Activated CD4-positive, alpha-beta T cell treated with anti-CD3 and anti-CD28 coated beads, Interleukin-2, amount 10 ng/mL, durations not matched to agents 24 days and 14 days (primary cell): ENCODE measurements at regions not wholly inside any gene's neighbourhood (a gene's known extent, or its start where the extent isn't known, plus 50 kb on each side); places are given as distances from the start of the nearest gene placed in this dataset.

Experiments
- DNase-seq: peaks from one replicate; pipeline ENCODE4 v3.0.0; 2022
- H3K27ac Mint-ChIP-seq: one replicate; pipeline ENCODE4 v1.8.0; 2022; ENCODE audit warnings: mild to moderate bottlenecking, mixed read lengths
- H3K27me3 Mint-ChIP-seq: one replicate; pipeline ENCODE4 v1.8.0; 2022; ENCODE audit warnings: mixed read lengths
- H3K36me3 Mint-ChIP-seq: one replicate; pipeline ENCODE4 v1.8.0; 2022; ENCODE audit warnings: low read depth, mild to moderate bottlenecking, mixed read lengths
- H3K4me1 Mint-ChIP-seq: one replicate; pipeline ENCODE4 v1.8.0; 2021; ENCODE audit warnings: mixed read lengths
- H3K4me3 Mint-ChIP-seq: one replicate; pipeline ENCODE4 v1.8.0; 2022; ENCODE audit warnings: mild to moderate bottlenecking, moderate library complexity, mixed read lengths
- H3K9me3 Mint-ChIP-seq: one replicate; pipeline ENCODE4 v1.8.0; 2021; ENCODE audit warnings: mixed read lengths
- intact Hi-C: fragments of 100-400 bp; cut with micrococcal nuclease; formaldehyde crosslinking; loops from one replicate; pipeline ENCODE4 v1.15.1; 2023

GRCh38 chr17:72411124-72411563 is 290.3 kb downstream of the SOX9 start:
- DNase-seq: no peak
- H3K36me3 Mint-ChIP-seq: no peaks in the 10 kb centered on the region
- H3K27ac Mint-ChIP-seq: no peak overlapping the region
- no peak overlapping the region for H3K4me3 Mint-ChIP-seq
- H3K9me3 Mint-ChIP-seq: no peaks in the 10 kb centered on the region
- H3K27me3 Mint-ChIP-seq: no peaks in the 10 kb centered on the region
- no peaks in the 10 kb centered on the region for H3K4me1 Mint-ChIP-seq
- intact Hi-C loops: no loop called here

- no peak overlapping the region for H3K4me3 Mint-ChIP-seq
- H3K27ac Mint-ChIP-seq: no peak overlapping the region
- H3K9me3 Mint-ChIP-seq: peaks cover 5% of the 10 kb centered on the region
- no peaks in the 10 kb centered on the region for H3K36me3 Mint-ChIP-seq
- no peak for DNase-seq
- intact Hi-C loops: no loop called here
- no peaks in the 10 kb centered on the region for H3K27me3 Mint-ChIP-seq
- no peaks in the 10 kb centered on the region for H3K4me1 Mint-ChIP-seq
Measured at GRCh38 chr17:72412650-72413076, 291.8 kb downstream of the SOX9 start.

- H3K9me3 Mint-ChIP-seq: peaks cover 9% of the 10 kb centered on the region
- H3K27me3 Mint-ChIP-seq: no peaks in the 10 kb centered on the region
- no peaks in the 10 kb centered on the region for H3K4me1 Mint-ChIP-seq
- intact Hi-C loops: no loop called here
- DNase-seq: no peak
- H3K4me3 Mint-ChIP-seq: no peak overlapping the region
- peaks cover 3% of the 10 kb centered on the region for H3K36me3 Mint-ChIP-seq
- H3K27ac Mint-ChIP-seq: no peak overlapping the region
Measured at GRCh38 chr17:72413077-72414031, 292.5 kb downstream of the SOX9 start.

GRCh38 chr17:72414032-72414396 is 293.2 kb downstream of the SOX9 start:
- intact Hi-C loops: no loop called here

GRCh38 chr17:72414967-72415853 is 294.4 kb downstream of the SOX9 start:
- Mint-ChIP-seq H3K4me1 (no peaks in the 10 kb centered on the region), H3K27me3 (no peaks in the 10 kb centered on the region), H3K9me3 (peaks cover 13% of the 10 kb centered on the region), H3K27ac (no peak overlapping the region), H3K36me3 (peaks cover 3% of the 10 kb centered on the region), H3K4me3 (no peak overlapping the region)
- intact Hi-C loops: no loop called here
- no peak for DNase-seq

More at GRCh38 chr17:72414032-72414396, 293.2 kb downstream of the SOX9 start:
- H3K27me3 Mint-ChIP-seq: no peaks in the 10 kb centered on the region
- no peak for DNase-seq
- H3K9me3 Mint-ChIP-seq: peaks cover 13% of the 10 kb centered on the region
- H3K36me3 Mint-ChIP-seq: peaks cover 3% of the 10 kb centered on the region
- H3K27ac Mint-ChIP-seq: no peak overlapping the region
- H3K4me1 Mint-ChIP-seq: no peaks in the 10 kb centered on the region
- no peak overlapping the region for H3K4me3 Mint-ChIP-seq

- no peak overlapping the region for H3K4me3 Mint-ChIP-seq
Measured at GRCh38 chr17:72416054-72416675, 295.3 kb downstream of the SOX9 start.

GRCh38 chr17:72416905-72417304 is 296.1 kb downstream of the SOX9 start:
- no peak for DNase-seq
- H3K4me1 Mint-ChIP-seq: peaks cover 8% of the 10 kb centered on the region

More at GRCh38 chr17:72416054-72416675, 295.3 kb downstream of the SOX9 start:
- intact Hi-C loops: no loop called here
- H3K27ac Mint-ChIP-seq: no peak overlapping the region
- peaks cover 3% of the 10 kb centered on the region for H3K36me3 Mint-ChIP-seq
- H3K4me1 Mint-ChIP-seq: peaks cover 4% of the 10 kb centered on the region
- peaks cover 13% of the 10 kb centered on the region for H3K9me3 Mint-ChIP-seq
- no peaks in the 10 kb centered on the region for H3K27me3 Mint-ChIP-seq
- DNase-seq: no peak

GRCh38 chr17:72417627-72418026 is 296.8 kb downstream of the SOX9 start:
- DNase-seq: no peak
- intact Hi-C loops: no loop called here
- H3K27me3 Mint-ChIP-seq: no peaks in the 10 kb centered on the region
- H3K27ac Mint-ChIP-seq: no peak overlapping the region
- H3K36me3 Mint-ChIP-seq: peaks cover 3% of the 10 kb centered on the region
- H3K9me3 Mint-ChIP-seq: peaks cover 13% of the 10 kb centered on the region
- H3K4me1 Mint-ChIP-seq: peaks cover 8% of the 10 kb centered on the region
- H3K4me3 Mint-ChIP-seq: no peak overlapping the region

More at GRCh38 chr17:72416905-72417304, 296.1 kb downstream of the SOX9 start:
- Mint-ChIP-seq H3K27ac (no peak overlapping the region), H3K27me3 (no peaks in the 10 kb centered on the region), H3K4me3 (no peak overlapping the region), H3K36me3 (peaks cover 3% of the 10 kb centered on the region), H3K9me3 (peaks cover 13% of the 10 kb centered on the region)
- intact Hi-C loops: no loop called here

- no peaks in the 10 kb centered on the region for H3K27me3 Mint-ChIP-seq
- no peak overlapping the region for H3K4me3 Mint-ChIP-seq
- DNase-seq: no peak
- no peak overlapping the region for H3K27ac Mint-ChIP-seq
- H3K9me3 Mint-ChIP-seq: peaks cover 13% of the 10 kb centered on the region
- H3K36me3 Mint-ChIP-seq: peaks cover 3% of the 10 kb centered on the region
- intact Hi-C loops: no loop called here
- peaks cover 8% of the 10 kb centered on the region for H3K4me1 Mint-ChIP-seq
Measured at GRCh38 chr17:72419866-72420774, 299.3 kb downstream of the SOX9 start.

- DNase-seq: no peak
- no peaks in the 10 kb centered on the region for H3K27me3 Mint-ChIP-seq
- H3K36me3 Mint-ChIP-seq: peaks cover 3% of the 10 kb centered on the region
- H3K4me1 Mint-ChIP-seq: peaks cover 8% of the 10 kb centered on the region
- H3K4me3 Mint-ChIP-seq: no peak overlapping the region
- H3K27ac Mint-ChIP-seq: no peak overlapping the region
- intact Hi-C loops: no loop called here
- peaks cover 13% of the 10 kb centered on the region for H3K9me3 Mint-ChIP-seq
Measured at GRCh38 chr17:72420775-72421127, 299.9 kb downstream of the SOX9 start.

- Mint-ChIP-seq H3K36me3 (peaks cover 3% of the 10 kb centered on the region), H3K4me3 (no peak overlapping the region), H3K4me1 (peaks cover 8% of the 10 kb centered on the region), H3K27ac (no peak overlapping the region), H3K9me3 (peaks cover 13% of the 10 kb centered on the region), H3K27me3 (no peaks in the 10 kb centered on the region)
- peak; percentile 64 for DNase-seq
- intact Hi-C loops: no loop called here
Measured at GRCh38 chr17:72421128-72422092, 300.6 kb downstream of the SOX9 start.

- intact Hi-C loops: no loop called here
- DNase-seq: no peak
- no peaks in the 10 kb centered on the region for H3K27me3 Mint-ChIP-seq
- peaks cover 3% of the 10 kb centered on the region for H3K36me3 Mint-ChIP-seq
- H3K4me3 Mint-ChIP-seq: no peak overlapping the region
- H3K9me3 Mint-ChIP-seq: peaks cover 8% of the 10 kb centered on the region
- peaks cover 8% of the 10 kb centered on the region for H3K4me1 Mint-ChIP-seq
- no peak overlapping the region for H3K27ac Mint-ChIP-seq
Measured at GRCh38 chr17:72422204-72422504, 301.3 kb downstream of the SOX9 start.
